HG03064 (cell line): ENCODE measurements at regions not wholly inside any gene's neighbourhood (a gene's known extent, or its start where the extent isn't known, plus 50 kb on each side); places are given as distances from the start of the nearest gene placed in this dataset.
"Not testable (repeated sequence)": the region's sequence is repeated elsewhere in the genome, so short reads cannot be mapped to it uniquely, and the experiment has no call there.

Experiments used
- ATAC-seq: cut with Tn5 transposase; IDR thresholded peaks from one replicate; pipeline ENCODE4 v1.9.1; 2021; ENCODE audit warnings: low read depth; ENCODE audit not compliant: unreplicated experiment

DNA sequence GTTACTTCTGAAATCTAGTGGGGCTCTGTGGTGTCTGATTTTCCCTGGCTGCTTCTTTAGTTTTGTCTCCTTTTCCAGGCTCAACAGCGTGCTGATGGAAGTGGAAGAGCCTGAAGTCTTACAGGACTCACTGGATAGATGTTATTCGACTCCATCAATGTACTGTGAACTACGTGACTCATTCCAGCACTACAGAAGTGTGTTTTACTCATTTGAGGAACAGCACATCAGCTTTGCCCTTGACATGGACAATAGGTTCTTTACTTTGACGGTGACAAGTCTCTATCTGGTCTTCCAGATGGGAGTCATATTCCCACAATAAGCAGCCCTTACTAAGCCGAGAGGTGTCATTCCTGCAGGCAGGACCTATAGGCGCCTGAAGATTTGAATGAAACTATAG is 51.1 kb downstream of the NBPF8 start:
- ATAC-seq: not testable (repeated sequence)

DNA sequence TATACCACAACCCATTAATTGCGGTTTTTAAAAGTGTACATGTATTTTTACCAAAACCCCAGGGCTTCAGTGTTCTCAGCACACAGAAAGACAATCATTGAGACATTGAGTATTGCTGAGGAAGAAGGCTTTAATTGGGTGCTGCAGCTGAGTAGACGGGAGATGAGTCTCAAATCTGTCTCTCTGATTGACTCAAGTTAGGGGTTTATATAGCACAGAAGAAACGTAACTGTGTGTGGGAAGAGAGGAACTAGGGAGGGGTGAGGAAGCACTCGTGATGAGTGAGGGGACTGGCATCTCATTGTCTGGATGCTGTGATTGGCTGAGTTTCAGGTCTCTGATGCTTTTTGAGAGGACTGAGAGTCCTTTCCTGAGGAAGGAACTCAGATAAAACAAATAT is 62.8 kb downstream of the NBPF8 start:
- not testable (repeated sequence) for ATAC-seq

DNA sequence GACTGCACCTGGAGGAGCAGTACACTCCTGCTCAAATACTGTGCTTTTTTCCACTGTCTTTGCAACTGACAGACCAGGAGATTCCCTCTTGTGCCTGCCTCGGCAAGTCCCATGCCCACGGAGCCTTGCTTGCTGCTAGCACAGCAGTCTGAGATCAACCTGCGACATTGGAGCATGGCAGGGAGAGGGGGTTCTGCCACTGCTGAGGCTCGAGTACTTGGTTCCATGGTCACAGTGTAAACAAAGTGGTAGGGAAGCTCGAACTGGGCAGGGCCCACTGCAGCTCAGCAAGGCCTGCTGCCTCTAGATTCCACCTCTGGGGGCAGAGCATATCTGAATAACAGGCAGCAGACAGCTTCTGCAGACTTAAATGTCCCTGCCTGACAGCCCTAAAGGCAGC is 63.6 kb downstream of the NBPF8 start:
- ATAC-seq: not testable (repeated sequence)

DNA sequence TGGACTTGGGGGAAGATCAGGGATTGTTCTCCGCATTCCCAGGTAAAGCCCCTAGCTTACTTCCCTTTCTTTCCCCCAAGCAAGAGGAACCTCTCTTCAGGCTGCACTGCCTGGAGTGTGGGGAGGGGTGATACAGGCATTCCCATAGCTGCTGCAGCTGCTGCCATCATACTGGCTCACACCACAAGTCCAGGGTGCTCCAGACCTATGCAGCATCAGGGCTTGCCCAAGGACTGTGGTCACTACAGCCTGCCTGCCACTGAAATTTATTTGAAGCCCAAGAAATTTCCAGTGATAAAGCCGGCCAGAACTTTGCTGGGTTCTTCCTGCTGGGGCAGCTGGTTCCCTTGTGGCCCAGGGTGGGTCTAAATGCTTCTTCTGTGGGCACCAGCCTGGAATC is 72.7 kb downstream of the NBPF8 start:
- not testable (repeated sequence) for ATAC-seq

DNA sequence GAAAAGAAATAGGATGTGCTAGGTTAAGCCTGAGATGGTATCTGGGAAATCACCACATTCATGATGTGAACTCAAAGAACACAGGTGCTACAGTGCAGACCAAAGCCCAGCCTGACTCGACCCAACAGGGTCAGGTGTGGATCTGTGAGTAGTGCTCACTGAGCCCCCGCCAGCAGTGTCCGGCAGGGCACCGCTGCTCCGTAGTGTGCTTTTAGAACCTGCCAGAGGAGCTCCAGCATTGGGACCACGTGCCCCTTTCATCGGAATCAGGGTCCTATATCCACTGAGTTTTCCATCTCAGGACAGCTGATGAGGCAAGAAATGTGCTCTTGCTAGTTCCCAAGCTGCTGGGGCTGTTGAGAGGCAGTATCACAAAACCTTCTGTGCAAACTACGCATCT is 74.4 kb downstream of the NBPF8 start:
- ATAC-seq: not testable (repeated sequence)

DNA sequence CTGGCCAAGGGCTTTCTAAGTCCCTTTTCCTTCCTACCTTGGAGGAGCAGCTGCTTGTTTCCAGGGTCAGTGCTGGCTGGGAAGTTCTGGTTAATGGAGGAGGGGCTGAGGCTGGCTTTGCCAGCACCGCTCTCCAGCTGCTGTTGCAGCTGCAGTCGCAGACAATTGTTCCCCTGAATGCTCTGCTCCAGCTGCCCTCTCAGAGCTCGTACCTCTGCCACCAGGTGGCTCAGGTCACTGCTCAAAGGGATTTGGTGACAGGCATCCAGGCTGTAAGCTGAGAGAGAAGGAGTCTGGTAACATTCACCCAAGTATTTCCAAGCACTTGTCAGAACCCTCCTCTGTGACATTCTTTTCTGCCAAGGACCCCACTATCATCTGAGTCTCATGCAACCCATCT is 82.3 kb downstream of the NBPF8 start:
- ATAC-seq: not testable (repeated sequence)

DNA sequence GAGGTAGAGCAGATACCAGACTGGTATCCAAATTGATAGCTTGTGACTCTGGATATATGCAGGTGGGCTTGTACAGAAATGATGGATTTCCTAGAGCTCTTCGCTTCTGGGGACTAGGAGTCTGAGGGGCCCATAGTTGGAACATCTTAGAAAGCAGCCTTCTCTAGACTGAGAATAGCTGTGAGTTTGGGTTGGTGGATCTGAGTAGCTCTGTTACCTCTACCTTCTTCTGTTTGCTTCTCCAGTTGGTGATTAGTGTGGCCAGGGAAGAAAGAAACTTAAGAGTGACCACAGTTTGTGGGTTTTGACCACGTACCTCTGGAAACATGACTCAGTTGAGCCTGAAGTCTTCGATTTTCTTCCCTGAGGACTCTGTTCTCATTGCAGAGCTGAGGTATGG is 88.4 kb downstream of the NBPF8 start:
- not testable (repeated sequence) for ATAC-seq

DNA sequence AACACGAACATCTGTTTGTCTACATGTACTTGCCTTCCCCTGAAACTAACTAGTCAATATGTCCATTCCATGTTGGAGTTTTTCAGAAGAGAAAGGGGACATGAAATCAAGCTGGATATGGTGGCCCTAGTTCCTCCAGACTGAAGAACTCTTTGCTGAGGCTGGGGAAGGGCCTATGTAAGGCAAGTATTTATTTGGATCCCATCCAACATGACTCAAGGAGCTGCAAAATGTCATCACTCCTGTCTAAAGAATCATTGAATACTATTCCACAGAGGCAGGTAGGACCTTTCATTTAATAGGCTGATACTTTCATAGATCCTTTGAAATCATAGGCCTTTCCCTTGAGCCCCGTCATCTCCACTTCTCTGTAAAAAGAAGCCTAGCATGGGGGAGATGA is 91.5 kb downstream of the NBPF8 start:
- not testable (repeated sequence) for ATAC-seq

DNA sequence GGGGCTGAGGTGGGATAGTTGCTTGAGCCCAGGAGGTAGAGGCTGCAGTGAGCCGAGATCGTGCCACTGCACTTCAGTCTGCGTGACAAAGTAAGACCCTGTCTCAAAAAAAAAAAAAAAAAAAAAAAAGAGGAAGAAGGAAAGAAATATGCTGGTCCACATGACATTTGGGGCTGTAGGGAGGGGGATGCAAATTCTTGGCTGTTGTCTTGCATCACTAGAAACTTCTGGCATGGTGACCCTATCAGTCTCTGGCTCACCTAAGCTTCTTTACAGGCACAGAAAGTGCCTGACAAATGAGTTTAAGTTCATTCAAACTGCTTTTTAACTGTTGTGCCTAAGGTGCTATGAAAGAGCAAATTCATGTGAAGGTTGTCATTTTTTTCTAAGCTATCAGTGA is 93.5 kb downstream of the NBPF8 start:
- ATAC-seq: not testable (repeated sequence)

DNA sequence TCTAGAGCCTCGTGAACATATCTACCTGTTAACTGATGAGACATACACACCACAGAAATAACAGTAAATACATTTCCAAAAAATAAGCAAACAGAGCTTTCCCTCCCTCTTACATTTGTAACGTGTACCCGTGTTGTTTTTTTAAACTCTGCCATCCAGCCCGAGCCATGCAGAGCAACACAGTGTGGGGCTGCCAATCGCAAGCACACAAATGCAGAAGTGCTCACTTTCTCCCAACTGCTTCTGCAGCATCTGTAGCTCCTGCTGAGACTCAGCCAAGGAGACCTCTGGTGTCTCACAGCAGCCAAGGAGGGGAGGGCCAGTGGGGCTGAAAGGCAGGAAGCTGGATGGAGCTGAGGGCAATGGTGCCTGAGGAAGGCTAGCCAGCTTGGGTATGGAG is 94.4 kb downstream of the NBPF8 start:
- not testable (repeated sequence) for ATAC-seq

DNA sequence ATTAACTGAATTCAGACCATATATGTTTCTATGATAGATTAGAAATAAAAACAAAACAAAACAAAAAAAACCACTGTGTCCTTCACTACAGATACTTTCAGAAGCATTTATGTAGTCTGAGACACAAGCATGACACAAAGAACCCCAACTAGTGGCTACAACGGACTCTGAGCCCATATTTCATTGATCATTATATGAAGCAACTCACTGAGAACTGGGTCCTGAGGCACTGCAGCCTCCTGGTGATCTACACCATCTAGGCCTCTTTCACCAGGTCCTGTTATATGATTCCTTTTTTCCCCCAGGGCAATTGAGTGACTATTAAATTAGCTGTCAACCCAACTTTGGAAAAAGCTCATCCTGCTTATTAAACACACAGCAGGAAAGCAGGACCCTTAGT is 98.3 kb downstream of the NBPF8 start:
- not testable (repeated sequence) for ATAC-seq

DNA sequence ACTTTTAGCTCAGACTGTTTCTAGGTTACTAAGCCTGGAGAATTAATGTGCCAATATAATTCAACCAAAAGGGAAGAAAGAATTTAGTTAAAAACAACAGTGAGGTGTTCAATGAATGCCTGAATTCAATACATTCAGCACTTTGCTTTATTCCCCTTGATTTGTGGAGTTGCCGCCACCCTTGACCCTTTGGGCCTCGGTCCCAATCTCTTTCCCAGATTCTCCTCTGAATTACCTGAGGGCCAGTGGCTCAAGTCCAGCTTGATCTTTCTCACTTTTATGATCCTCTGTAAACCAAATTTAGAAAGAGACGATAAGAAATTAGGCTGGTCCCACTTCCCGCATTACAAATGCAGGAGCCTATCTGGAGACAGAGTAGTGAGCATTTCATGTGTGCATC is 98.7 kb downstream of the NBPF8 start:
- ATAC-seq: not testable (repeated sequence)

DNA sequence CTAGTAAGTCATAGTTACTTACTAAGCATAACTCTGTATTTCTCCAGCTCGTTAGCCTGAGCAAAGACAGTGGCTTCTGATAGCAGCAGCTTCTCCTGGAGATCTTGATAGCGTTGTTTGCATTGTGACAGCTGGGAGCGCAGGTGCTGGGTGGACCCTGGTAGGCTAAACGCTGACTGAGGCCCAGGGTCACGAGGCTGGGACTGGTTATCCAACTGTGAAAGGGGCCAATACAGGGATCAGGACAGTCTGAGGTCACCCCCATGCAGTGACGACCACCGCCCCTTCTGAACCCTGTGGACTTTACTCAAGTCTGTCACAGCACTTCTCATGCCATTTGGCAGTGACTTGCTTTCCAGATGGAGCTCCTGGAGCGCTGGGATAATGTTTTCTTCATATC is 104.4 kb downstream of the NBPF8 start:
- ATAC-seq: not testable (repeated sequence)

DNA sequence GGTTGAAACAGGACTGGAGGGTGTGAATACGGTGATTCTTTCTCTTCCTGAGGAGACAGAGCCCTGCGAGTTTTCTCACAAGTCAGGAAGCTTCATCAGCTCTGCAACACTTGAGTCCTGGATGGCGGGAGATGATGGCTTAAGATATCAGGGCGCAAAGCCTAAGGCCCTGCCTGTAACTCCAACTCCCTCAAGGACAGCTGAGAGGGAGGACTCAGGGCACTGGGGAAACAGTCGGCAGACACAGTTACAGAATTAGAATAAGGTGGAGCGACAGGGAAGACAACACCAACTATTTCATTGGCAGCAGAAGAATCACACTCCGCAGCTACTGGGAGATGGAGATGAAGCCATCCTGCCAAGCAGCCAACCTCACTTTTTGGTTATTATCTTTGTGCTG is 109.6 kb downstream of the NBPF8 start:
- not testable (repeated sequence) for ATAC-seq

DNA sequence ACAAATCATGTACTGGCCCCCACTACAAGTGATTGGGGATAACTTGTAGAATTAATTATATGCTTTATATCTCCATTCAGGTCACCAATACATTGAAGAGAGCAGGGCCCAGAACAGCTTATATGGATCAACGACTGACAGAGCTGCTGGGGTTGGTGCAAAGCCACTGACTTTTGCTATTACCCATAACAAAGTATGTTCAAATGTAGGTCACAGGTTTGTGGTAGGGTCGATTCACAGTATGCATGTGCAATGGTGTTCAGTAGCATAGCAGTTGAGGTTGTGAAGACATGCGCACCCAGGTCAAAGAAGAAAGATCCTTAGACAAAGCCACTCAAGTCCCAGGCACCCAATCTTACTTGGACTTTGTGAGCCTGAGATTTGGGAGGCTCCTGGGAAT is 110.6 kb downstream of the NBPF8 start:
- not testable (repeated sequence) for ATAC-seq

DNA sequence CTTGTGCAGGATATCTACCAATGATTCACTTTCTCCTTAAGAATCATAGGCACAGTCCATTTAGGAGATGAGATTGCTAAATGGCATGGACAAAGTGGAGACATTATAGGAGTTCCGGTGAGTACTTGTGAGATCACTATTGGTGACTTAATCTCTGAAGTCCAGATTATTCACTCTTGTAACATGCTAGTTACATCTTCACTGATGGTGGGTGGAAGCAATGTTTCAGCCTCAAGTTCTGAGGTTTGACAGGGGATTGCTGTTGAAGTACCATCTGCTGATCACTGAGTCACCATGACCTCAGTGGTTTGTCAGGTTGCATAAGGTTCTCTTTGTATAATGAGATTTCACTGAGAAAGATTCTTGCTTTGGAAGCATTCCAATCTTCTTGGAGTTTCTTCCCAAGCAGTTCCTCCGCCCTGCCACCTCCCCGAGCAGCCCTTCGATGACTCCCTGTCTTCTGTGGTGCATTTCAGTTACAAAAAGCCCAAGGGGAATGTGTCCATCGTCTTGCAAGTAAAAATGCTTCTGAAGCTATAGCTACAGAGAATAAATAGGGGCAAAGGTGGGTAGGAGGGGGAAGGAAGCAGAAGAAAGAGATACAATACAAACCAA is 114.7 kb downstream of the NBPF8 start:
- ATAC-seq: not testable (repeated sequence)

DNA sequence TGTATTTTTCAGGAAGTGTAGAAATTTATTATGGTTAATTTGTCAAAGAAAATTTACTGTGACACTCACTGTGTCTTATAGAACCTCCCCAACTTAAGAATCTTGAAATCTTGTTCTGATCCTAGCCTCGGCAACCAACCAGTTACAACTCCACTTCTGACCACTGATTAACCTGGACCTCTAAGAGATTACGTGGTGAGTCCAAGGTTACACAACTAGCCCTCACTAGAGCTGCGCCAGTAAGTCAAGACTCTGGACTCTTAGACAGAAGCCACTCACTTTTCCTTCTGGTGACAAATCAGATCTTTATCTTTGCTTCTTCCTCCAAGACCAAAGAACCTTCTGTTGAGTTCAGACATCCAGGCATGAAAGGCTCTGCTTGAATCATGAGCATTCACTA is 116.6 kb downstream of the NBPF8 start:
- not testable (repeated sequence) for ATAC-seq

DNA sequence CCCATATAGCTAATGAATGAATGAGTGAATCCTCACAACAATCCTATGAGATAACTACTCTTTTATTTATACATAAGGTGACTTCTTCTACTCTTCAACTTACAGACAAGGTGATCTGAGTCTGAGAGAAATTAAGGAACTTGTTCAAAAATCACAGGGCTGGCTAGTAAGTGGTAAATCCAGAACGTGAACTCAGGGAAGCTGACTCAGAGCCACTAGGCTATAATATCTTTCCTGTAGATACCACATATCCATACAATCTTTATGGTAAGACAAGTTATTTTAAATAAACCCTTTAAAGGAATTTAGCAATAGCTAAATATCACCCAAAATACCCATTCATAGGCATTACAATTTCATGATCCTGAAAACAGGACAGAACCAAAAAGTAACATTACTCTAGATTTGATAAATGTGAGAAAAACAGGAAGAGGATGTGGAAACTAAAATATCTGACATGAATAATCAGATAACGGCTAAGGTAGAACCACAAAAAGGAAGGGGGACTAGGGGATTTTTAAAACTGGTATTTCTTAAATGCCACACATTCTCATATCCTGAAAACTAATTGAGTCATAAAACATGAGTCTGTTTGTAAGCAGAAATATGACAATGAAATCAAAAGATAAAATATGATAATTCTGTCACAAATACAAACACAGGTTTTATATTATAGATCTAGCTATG is 119.7 kb downstream of the NBPF8 start:
- peak; percentile 59 for ATAC-seq

DNA sequence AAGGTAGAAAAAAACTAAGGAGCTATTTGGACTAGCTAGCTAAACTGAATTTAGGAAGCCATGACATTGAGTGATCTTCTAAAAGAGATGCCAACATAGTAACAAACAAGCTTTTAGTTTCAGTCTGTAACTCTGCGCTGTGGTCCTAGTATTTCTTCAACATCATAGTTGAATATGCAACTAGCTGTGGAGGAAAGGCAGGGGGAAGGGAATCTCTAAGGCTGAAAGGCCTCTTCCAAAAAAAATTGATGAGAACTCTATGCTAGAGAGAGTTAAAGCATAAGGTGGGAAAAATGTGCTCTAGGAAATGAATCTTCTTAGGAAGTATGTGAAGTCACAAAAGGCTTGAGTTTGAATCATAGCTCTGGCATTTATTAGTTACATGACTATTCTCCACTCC is 120.2 kb downstream of the NBPF8 start:
- ATAC-seq: peak; percentile 49

DNA sequence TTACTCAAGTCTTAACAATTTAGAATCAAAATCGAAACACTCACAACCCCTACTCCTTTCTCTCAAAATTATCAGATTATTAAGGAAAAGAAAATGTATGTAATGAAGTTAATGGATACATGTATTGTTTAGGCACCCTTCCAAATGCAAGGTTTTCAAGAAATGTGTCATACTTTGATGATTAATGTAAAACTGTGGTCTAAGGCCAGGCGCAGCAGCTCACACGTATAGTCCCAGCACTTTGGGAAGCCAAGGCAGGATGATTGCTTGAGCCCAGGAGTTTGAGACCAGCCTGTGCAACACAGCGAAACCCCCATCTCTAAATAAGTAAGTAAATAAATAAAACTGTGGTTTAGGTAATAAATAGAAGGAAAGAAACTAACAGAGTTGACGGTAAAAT is 126.6 kb downstream of the NBPF8 start:
- ATAC-seq: not testable (repeated sequence)

DNA sequence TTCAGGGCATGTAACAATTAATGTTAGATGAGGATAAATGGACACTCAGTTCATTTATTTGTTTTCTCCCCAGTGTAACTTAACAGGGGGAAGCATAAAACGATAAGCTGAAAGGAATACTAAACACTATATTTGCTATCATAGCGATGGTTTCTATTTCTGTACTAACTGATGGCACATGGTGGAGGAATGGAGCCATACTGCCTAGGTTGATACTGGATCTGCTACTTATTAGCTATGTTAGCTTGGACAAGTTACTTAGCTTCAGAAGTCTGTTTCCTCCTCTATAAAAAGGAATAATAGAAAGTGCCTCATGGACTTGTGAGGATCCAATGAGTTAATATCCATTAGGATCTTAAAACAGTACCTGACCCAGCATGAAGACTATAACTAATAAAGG is 127.5 kb downstream of the NBPF8 start:
- not testable (repeated sequence) for ATAC-seq

DNA sequence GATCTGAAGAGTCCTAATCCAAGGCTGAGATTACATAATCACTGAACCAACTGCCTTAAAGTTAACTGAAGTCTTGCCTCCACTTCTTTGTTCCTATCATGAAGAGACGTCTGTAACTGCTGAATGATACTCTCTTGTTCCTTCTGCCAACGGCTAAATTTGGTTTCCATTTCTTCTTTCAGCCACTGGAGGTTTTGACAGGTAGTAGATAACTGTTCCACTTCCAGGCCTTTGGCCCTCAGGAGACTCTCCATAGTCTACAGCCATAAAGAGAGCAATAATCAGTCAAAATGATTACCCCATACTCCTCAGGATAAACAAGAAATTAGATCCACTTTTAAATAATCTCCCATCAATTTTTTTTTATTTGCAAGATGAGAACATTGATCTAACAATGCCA is 128.1 kb downstream of the NBPF8 start:
- not testable (repeated sequence) for ATAC-seq
